ENCODE measurements at regions not wholly inside any gene's neighbourhood (a gene's known extent, or its start where the extent isn't known, plus 50 kb on each side); places are given as distances from the start of the nearest gene placed in this dataset.

GRCh38 chr5:2272039-2272438, 389.3 kb upstream of the IRX4 start:
- in situ Hi-C loops (cut with MboI; ENCODE audit: low pct_unique_long_range_greater_than_20kb, low sequenced_read_pairs, unreplicated experiment) = no loop called here
- no peak for DNase-seq (ENCODE audit: low spot score)
- TF ChIP-seq CTCF (IDR thresholded peaks at IDR 0.05; ENCODE audit: extremely low read depth, insufficient read depth, missing control alignments) = no peak

DNA sequence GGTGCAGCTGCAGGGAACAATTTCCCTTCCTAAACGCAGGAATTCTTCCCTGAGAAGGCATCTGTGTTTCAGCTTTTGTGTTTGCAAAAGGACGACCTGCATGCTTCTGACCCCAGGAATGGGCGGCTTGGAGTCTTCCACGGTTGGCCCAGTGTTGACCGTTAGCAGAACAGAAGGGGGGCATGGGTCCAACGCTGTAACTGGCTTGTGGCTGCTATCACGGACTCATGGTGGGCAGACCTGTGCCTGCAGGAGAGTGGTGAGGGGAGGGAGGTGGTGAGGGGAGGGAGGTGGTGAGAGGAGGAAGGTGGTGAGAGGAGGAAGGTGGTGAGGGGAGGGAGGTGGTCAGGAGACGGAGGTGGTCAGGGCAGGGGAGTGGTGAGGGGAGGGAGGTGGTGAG, 388.6 kb upstream of the IRX4 start:
- no peak for TF ChIP-seq CTCF (IDR thresholded peaks at IDR 0.05; ENCODE audit: extremely low read depth, insufficient read depth, missing control alignments)
- in situ Hi-C loops (cut with MboI; ENCODE audit: low pct_unique_long_range_greater_than_20kb, low sequenced_read_pairs, unreplicated experiment) = no loop called here
- DNase-seq (ENCODE audit: low spot score) = no peak

- TF ChIP-seq CTCF (IDR thresholded peaks at IDR 0.05; ENCODE audit: extremely low read depth, insufficient read depth, missing control alignments) = no peak
- in situ Hi-C loops (cut with MboI; ENCODE audit: low pct_unique_long_range_greater_than_20kb, low sequenced_read_pairs, unreplicated experiment) = no loop called here
- DNase-seq (ENCODE audit: low spot score) = no peak
Observed at GRCh38 chr5:2270467-2270866, 387.7 kb upstream of the IRX4 start.

- no peak for DNase-seq (ENCODE audit: low spot score)
- no peak for TF ChIP-seq CTCF (IDR thresholded peaks at IDR 0.05; ENCODE audit: extremely low read depth, insufficient read depth, missing control alignments)
- in situ Hi-C loops (cut with MboI; ENCODE audit: low pct_unique_long_range_greater_than_20kb, low sequenced_read_pairs, unreplicated experiment) = no loop called here
Observed at GRCh38 chr5:2269656-2270055, 386.9 kb upstream of the IRX4 start.

DNA sequence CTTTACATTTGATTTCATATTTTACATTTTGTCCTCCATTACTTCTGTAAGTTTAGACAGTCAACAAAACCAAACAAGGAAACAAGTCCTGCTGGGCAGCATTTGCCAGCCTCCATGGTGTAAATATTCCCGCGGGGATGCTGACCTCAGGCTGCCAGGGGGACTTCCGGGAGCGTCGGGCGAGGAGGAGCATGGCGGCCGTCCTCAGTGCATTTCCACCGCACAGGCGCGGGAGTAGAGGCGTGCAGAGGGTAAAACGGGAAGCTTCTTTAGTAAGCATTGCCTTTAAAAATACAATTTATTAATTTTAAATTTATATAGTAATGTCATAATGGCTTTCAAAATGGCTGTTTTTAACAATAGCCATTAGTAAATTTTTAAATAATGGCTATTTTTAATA, 385.3 kb upstream of the IRX4 start:
- in situ Hi-C loops (cut with MboI; ENCODE audit: low pct_unique_long_range_greater_than_20kb, low sequenced_read_pairs, unreplicated experiment) = no loop called here
- no peak for DNase-seq (ENCODE audit: low spot score)
- no peak for TF ChIP-seq CTCF (IDR thresholded peaks at IDR 0.05; ENCODE audit: extremely low read depth, insufficient read depth, missing control alignments)

- no peak for TF ChIP-seq CTCF (IDR thresholded peaks at IDR 0.05; ENCODE audit: extremely low read depth, insufficient read depth, missing control alignments)
- in situ Hi-C loops (cut with MboI; ENCODE audit: low pct_unique_long_range_greater_than_20kb, low sequenced_read_pairs, unreplicated experiment) = no loop called here
- DNase-seq (ENCODE audit: low spot score) = no peak
Observed at GRCh38 chr5:2266641-2267240, 384.0 kb upstream of the IRX4 start.

GRCh38 chr5:2265341-2265740, 382.6 kb upstream of the IRX4 start:
- TF ChIP-seq CTCF (IDR thresholded peaks at IDR 0.05; ENCODE audit: extremely low read depth, insufficient read depth, missing control alignments) = no peak
- in situ Hi-C loops (cut with MboI; ENCODE audit: low pct_unique_long_range_greater_than_20kb, low sequenced_read_pairs, unreplicated experiment) = no loop called here
- no peak for DNase-seq (ENCODE audit: low spot score)

All from GM13977 (cell line).